OCI-LY3 (cell line): ENCODE measurements at regions not wholly inside any gene's neighbourhood (a gene's known extent, or its start where the extent isn't known, plus 50 kb on each side); places are given as distances from the start of the nearest gene placed in this dataset.

Experiments
- EZH2phosphoT487 ChIP-seq: fragments of 200-600 bp; shearing (Covaris generic); IDR thresholded peaks from 2 replicates; pipeline ENCODE4 v1.6.1; 2018; ENCODE audit warnings: antibody characterized with exemption, mixed run types, low read depth
- TF ChIP-seq, protein P1 (sequence below): fragments of 200-600, 300-600 bp; sonication (generic); IDR thresholded peaks from 2 replicates; pipeline ENCODE4 v1.5.1; 2014; ENCODE audit warnings: antibody characterized with exemption, low read length, low read depth

DNA sequence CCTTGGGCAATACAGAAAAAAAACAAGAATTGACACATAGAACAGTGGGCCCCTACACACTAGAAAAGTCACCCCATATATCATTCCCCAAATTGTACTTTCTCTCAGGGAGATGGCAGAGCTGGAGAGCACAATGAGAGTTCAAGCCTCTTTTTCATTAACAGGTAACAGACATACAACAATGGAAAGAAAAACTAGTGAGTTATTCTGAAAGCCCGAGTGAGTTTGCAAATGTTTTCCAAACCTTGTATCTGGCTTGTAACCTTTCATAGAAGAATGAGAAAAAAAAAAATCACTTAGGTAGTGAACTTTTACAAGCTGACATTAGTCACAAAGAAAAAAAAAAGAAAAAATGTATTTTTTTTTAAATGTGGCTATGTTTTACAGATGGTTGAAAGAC lies 349.6 kb downstream of the RPS4Y2 start:
- TF ChIP-seq, protein P1, sequence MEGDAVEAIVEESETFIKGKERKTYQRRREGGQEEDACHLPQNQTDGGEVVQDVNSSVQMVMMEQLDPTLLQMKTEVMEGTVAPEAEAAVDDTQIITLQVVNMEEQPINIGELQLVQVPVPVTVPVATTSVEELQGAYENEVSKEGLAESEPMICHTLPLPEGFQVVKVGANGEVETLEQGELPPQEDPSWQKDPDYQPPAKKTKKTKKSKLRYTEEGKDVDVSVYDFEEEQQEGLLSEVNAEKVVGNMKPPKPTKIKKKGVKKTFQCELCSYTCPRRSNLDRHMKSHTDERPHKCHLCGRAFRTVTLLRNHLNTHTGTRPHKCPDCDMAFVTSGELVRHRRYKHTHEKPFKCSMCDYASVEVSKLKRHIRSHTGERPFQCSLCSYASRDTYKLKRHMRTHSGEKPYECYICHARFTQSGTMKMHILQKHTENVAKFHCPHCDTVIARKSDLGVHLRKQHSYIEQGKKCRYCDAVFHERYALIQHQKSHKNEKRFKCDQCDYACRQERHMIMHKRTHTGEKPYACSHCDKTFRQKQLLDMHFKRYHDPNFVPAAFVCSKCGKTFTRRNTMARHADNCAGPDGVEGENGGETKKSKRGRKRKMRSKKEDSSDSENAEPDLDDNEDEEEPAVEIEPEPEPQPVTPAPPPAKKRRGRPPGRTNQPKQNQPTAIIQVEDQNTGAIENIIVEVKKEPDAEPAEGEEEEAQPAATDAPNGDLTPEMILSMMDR: no peak
- TF ChIP-seq EZH2phosphoT487: no peak
